Heart right ventricle (tissue), 16 donors: ENCODE measurements at regions not wholly inside any gene's neighbourhood (a gene's known extent, or its start where the extent isn't known, plus 50 kb on each side); places are given as distances from the start of the nearest gene placed in this dataset.
A peak's percentile ranks its signal among the peaks of the same experiment; 100 is the strongest.

Experiments used
- ATAC-seq, 8 donors: fragments of 200-7000 bp; cut with Tn5 transposase; one replicate each; pipeline ENCODE4 v1.9.1; 2020; ENCODE audit warnings: mild to moderate bottlenecking in 8 of 8, moderate library complexity in 8 of 8, moderate number of reproducible peaks in 1 of 8
- DNase-seq, 2 donors: peaks; one replicate each; pipeline ENCODE4 v3.0.0-alpha.2; 2020
- H3K27ac ChIP-seq, 10 donors: fragments of 200-600 bp; sonication (generic) in 2 of 10; one replicate each; pipeline versions ENCODE4 v1.5.0 to v1.8.0; 2020 to 2022; ENCODE audit warnings: mild to moderate bottlenecking in 3 of 10
- H3K27me3 ChIP-seq, 7 donors: fragments of 200-600 bp; one replicate each; pipeline ENCODE4 v1.8.0; 2021 to 2022; ENCODE audit warnings: mild to moderate bottlenecking in 2 of 7
- H3K36me3 ChIP-seq, 9 donors: fragments of 200-600 bp; sonication (generic) in 1 of 9; one replicate each; pipeline versions ENCODE4 v1.5.0 to v1.8.0; 2020 to 2022; ENCODE audit warnings: mild to moderate bottlenecking in 2 of 9
- H3K4me1 ChIP-seq, 9 donors: fragments of 200-600 bp; sonication (generic) in 1 of 9; one replicate each; pipeline versions ENCODE4 v1.5.0 to v1.8.0; 2020 to 2022; ENCODE audit warnings: mild to moderate bottlenecking in 4 of 9
- H3K4me3 ChIP-seq, 10 donors: fragments of 200-600 bp; sonication (generic) in 2 of 10; one replicate each; pipeline versions ENCODE4 v1.5.0 to v1.8.0; 2020 to 2022; ENCODE audit warnings: mild to moderate bottlenecking in 7 of 10, moderate library complexity in 2 of 10
- H3K9me3 ChIP-seq, 11 donors: fragments of 200-600 bp in 10 of 11; sonication (generic) in 2 of 11; one replicate each; pipeline versions ENCODE4 v1.5.0 to v1.8.0; 2013 to 2022; ENCODE audit warnings: mild to moderate bottlenecking in 2 of 11, control low read depth in 1 of 11, moderate library complexity in 1 of 11
- CTCF ChIP-seq, 9 donors: fragments of 200-600 bp; sonication (generic) in 2 of 9; IDR thresholded peaks; one replicate each; pipeline versions ENCODE4 v1.5.0 to v1.8.0; 2021 to 2022; ENCODE audit warnings: antibody characterized with exemption in 9 of 9, mild to moderate bottlenecking in 5 of 9, moderate library complexity in 1 of 9
- WGBS, 2 donors: extraction: QIAGEN DNeasy Blood & Tissue Kit; methylation state at CpG; one replicate each; pipeline ENCODE4 v1.1.7; 2013; ENCODE audit warnings: inconsistent platforms in 1 of 2; 5-methylcytosine and 5-hydroxymethylcytosine counted together
- intact Hi-C, 10 donors: fragments of 100-400 bp; cut with DNase I; formaldehyde crosslinking; loops; one replicate each; pipeline versions ENCODE4 v1.11.1 to v1.14.2; 2022
- donor health status: Arrhythmogenic right ventricular cardiomyopathy.
- donor health status: ischemic (EF 13 %, LVEDD 7.1; RV severe dilation, severe dysfunction).
- donor health status: healthy with polysubstance abuse.
- donor health status: DM: no; HTN: yes; CAD: no.
- donor health status: DM: no; HTN: no; CAD: no.
- donor health status: ischemic (EF 25% LVEDD 6.9; RV normal size, moderate dysfunction).
- donor health status: ischemic (EF 25% LVEDD 5.7; RV mildly dilated, moderate dysfunction).
- donor health status: healthy.
- donor health status: DM: yes; HTN: yes; CAD: no.
- donor health status: Ischemic cardiomyopathy.
- donor health status: ischemic (EF 35%, LVEDD 5.7; RV mildly dilated, moderate dysfunction).
- donor health status: nonischemic (EF 11% LVEDD 7.7; RV severe dilation, severe dysfunction).
- donor health status: DM: yes; HTN: yes; CAD: no.
- donor health status: PGD.
- donor health status: ischemic (EF 29% LVEDD 5.4; RV normal size, mild dysfunction).
- donor health status: nonischemic (EF 23%, LVEDD 6.1; RV moderate dilation, normal function).

GRCh38 chr13:38283346-38283745 lies 66.3 kb upstream of the UFM1 start:
- no peak for ATAC-seq
- Histone ChIP-seq H3K27ac (no peak overlapping the region), H3K27me3 (no peaks in the 10 kb centered on the region), H3K9me3 (peaks cover 0 to 35% (median 0%) of the 10 kb centered on the region in 11 donors), H3K36me3 (no peaks in the 10 kb centered on the region), H3K4me1 (no peaks in the 10 kb centered on the region), H3K4me3 (no peak overlapping the region)
- no peak for TF ChIP-seq CTCF (IDR thresholded peaks at IDR 0.05)
- intact Hi-C loops: no loop called here
- DNase-seq: no peak
- 70 to 74% methylated on average over 1 of the region's 1 CpG for WGBS, 2 donors

GRCh38 chr13:38265132-38265497 lies 84.5 kb upstream of the UFM1 start:
- ATAC-seq (peak in 1 of 8 donors; percentile 33), DNase-seq (no peak)
- no peak overlapping the region for H3K4me3 ChIP-seq
- 52 to 61% methylated on average over 2 of the region's 2 CpGs for WGBS, 2 donors
- H3K27me3 ChIP-seq: no peaks in the 10 kb centered on the region
- intact Hi-C loops: no loop called here
- TF ChIP-seq CTCF (IDR thresholded peaks at IDR 0.05): no peak
- no peaks in the 10 kb centered on the region for H3K36me3 ChIP-seq
- no peaks in the 10 kb centered on the region for H3K4me1 ChIP-seq
- peaks cover 0 to 23% (median 0%) of the 10 kb centered on the region in 11 donors for H3K9me3 ChIP-seq
- no peak overlapping the region for H3K27ac ChIP-seq

DNA sequence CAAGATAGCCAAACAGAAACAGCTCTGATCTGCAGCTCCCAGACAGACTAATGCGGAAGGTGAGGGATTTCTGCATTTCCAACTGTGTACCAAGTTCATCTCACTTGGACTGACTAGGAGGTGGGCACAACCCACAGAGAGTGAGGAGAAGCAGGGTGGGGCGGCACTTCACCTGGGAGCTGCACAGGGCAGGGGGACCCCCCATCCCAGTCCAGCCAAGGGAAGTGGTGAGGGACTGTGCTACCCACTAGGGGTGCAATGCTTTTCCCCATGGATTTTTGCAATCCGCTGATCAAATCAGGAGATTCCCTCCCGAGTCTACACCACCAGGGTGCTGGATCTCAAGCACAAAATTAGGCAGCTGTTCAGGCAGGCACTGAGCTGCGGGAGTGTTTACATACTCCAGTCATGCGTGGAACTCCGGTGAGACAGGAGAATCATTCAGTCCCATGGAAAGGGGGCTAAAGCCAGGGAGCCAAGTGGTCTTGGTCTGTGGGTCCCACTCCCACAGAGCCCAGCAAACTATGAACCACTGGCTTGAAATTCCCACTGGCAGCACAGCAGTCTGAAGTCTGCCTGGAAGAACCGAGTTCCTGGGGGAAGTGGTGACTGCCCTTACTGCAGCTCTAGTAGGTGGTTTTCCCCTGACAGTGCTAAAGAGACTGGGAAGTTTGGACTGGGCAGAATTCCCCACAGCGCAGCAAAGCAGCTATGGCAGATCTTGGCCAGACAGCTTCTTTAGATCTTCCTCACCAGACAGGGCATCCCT lies 85.1 kb upstream of the UFM1 start:
- intact Hi-C loops: no loop called here
- no peak for ATAC-seq

GRCh38 chr13:38262211-38262610 lies 87.4 kb upstream of the UFM1 start:
- DNase-seq (no peak), ATAC-seq (no peak)
- no peak overlapping the region for H3K27ac ChIP-seq
- TF ChIP-seq CTCF (IDR thresholded peaks at IDR 0.05): no peak
- no peak overlapping the region for H3K4me3 ChIP-seq
- H3K27me3 ChIP-seq: no peaks in the 10 kb centered on the region
- no peaks in the 10 kb centered on the region for H3K36me3 ChIP-seq
- H3K4me1 ChIP-seq: no peaks in the 10 kb centered on the region
- peaks cover 0 to 6% (median 0%) of the 10 kb centered on the region in 11 donors for H3K9me3 ChIP-seq
- intact Hi-C loops: no loop called here

More for the DNA sequence above, 85.1 kb upstream of the UFM1 start:
- no peak for TF ChIP-seq CTCF (IDR thresholded peaks at IDR 0.05)
- WGBS, 2 donors: 76 to 87% methylated on average over 9 of the region's 9 CpGs
- no peak overlapping the region for H3K4me3 ChIP-seq
- H3K36me3 ChIP-seq: no peaks in the 10 kb centered on the region
- no peak overlapping the region for H3K27ac ChIP-seq
- H3K27me3 ChIP-seq: no peaks in the 10 kb centered on the region
- peaks cover 0 to 23% (median 0%) of the 10 kb centered on the region in 11 donors for H3K9me3 ChIP-seq
- no peak for DNase-seq
- H3K4me1 ChIP-seq: no peaks in the 10 kb centered on the region
